AG04450 (cell line): ENCODE measurements at regions not wholly inside any gene's neighbourhood (a gene's known extent, or its start where the extent isn't known, plus 50 kb on each side); places are given as distances from the start of the nearest gene placed in this dataset.

Experiments
- CTCF ChIA-PET: fragments of 300-600, 350-600 bp; formaldehyde crosslinking; extraction: SDS; loops from one replicate; lab custom pipeline; 2022; ENCODE audit warnings: antibody characterized with exemption, inconsistent platforms; lab: Charles Lee
- POLR2A ChIA-PET: fragments of 350-600 bp; formaldehyde crosslinking; extraction: SDS; loops from one replicate; lab custom pipeline; 2021; ENCODE audit warnings: antibody characterized with exemption, inconsistent platforms; lab: Yijun Ruan, JAX
- DNase-seq: peaks from one replicate; pipeline ENCODE4 v3.0.0-alpha.2; 2011; ENCODE audit warnings: low read depth, low spot score
- H3K27ac ChIP-seq: one replicate; pipeline ENCODE4 v1.5.1; 2012; ENCODE audit warnings: low read depth, low read length, control low read depth
- H3K27me3 ChIP-seq: one replicate; pipeline ENCODE4 v1.6.0; 2012; ENCODE audit warnings: low read length; ENCODE audit not compliant: control insufficient read depth, insufficient read depth
- H3K4me3 ChIP-seq: 2 replicates; pipeline ENCODE4 v1.5.1; 2011; ENCODE audit warnings: mild to moderate bottlenecking, low read depth, low read length, control low read depth
- H3K9me3 ChIP-seq: 2 replicates; pipeline ENCODE4 v1.5.1; 2012; ENCODE audit warnings: low read length; ENCODE audit not compliant: control insufficient read depth, insufficient read depth
- TF ChIP-seq, protein P1 (sequence below): IDR thresholded peaks from 2 replicates; pipeline ENCODE4 v1.5.1; 2011; ENCODE audit warnings: low read depth, low read length, control low read depth, inconsistent platforms

- POLR2A ChIA-PET: no interaction called here
These were observed 1660.7 kb downstream of the SLITRK1 start for GRCh38 chr13:82221621-82222020.

GRCh38 chr13:82220641-82221040 is 1661.6 kb downstream of the SLITRK1 start:
- no peak for DNase-seq
- CTCF ChIA-PET: no interaction called here
- Histone ChIP-seq H3K9me3 (peaks cover 9% of the 10 kb centered on the region), H3K27me3 (no peaks in the 10 kb centered on the region), H3K4me3 (no peak overlapping the region), H3K27ac (no peak overlapping the region)
- TF ChIP-seq, protein P1, sequence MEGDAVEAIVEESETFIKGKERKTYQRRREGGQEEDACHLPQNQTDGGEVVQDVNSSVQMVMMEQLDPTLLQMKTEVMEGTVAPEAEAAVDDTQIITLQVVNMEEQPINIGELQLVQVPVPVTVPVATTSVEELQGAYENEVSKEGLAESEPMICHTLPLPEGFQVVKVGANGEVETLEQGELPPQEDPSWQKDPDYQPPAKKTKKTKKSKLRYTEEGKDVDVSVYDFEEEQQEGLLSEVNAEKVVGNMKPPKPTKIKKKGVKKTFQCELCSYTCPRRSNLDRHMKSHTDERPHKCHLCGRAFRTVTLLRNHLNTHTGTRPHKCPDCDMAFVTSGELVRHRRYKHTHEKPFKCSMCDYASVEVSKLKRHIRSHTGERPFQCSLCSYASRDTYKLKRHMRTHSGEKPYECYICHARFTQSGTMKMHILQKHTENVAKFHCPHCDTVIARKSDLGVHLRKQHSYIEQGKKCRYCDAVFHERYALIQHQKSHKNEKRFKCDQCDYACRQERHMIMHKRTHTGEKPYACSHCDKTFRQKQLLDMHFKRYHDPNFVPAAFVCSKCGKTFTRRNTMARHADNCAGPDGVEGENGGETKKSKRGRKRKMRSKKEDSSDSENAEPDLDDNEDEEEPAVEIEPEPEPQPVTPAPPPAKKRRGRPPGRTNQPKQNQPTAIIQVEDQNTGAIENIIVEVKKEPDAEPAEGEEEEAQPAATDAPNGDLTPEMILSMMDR: no peak
- POLR2A ChIA-PET: no interaction called here

More at GRCh38 chr13:82221621-82222020, 1660.7 kb downstream of the SLITRK1 start:
- Histone ChIP-seq H3K27ac (no peak overlapping the region), H3K27me3 (no peaks in the 10 kb centered on the region), H3K9me3 (peaks cover 4% of the 10 kb centered on the region), H3K4me3 (no peak overlapping the region)
- no peak for DNase-seq
- TF ChIP-seq, protein P1: no peak
- CTCF ChIA-PET: no interaction called here

DNA sequence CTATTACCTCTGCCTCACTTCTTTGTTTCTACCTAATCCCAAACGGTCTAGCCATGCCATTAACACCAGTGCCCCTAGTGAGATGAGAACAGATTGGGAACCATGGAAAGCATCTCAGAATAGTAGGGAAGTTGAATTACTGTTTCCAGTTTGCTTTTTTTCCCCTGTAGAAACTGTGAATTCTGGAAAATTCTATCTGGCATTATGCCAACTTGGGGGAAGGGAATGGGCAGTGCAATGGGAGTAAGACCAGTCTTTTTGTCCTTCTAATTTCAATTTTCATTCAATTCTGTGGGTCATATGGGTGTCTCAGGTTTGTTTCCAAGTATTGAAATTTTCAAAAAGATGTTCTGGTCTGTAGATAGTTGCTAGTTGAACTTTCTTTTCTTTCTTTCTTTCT is 1666.1 kb downstream of the SLITRK1 start:
- TF ChIP-seq, protein P1: no peak
- POLR2A ChIA-PET: no interaction called here
- DNase-seq: no peak
- no peak overlapping the region for H3K27ac ChIP-seq
- H3K4me3 ChIP-seq: no peak overlapping the region
- CTCF ChIA-PET: no interaction called here
- no peaks in the 10 kb centered on the region for H3K27me3 ChIP-seq
- H3K9me3 ChIP-seq: peaks cover 8% of the 10 kb centered on the region

GRCh38 chr13:82214341-82214740 is 1667.9 kb downstream of the SLITRK1 start:
- TF ChIP-seq, protein P1: no peak
- H3K27ac ChIP-seq: no peak overlapping the region
- CTCF ChIA-PET: no interaction called here
- no peak overlapping the region for H3K4me3 ChIP-seq
- POLR2A ChIA-PET: no interaction called here
- DNase-seq: no peak
- H3K27me3 ChIP-seq: no peaks in the 10 kb centered on the region
- peaks cover 8% of the 10 kb centered on the region for H3K9me3 ChIP-seq

- Histone ChIP-seq H3K27ac (no peak overlapping the region), H3K4me3 (no peak overlapping the region), H3K27me3 (no peaks in the 10 kb centered on the region), H3K9me3 (peaks cover 17% of the 10 kb centered on the region)
- no peak for DNase-seq
- TF ChIP-seq, protein P1: no peak
- ChIA-PET POLR2A (no interaction called here), CTCF (no interaction called here)
These were observed 1676.0 kb downstream of the SLITRK1 start for GRCh38 chr13:82206241-82206640.
